ENCODE measurements at regions not wholly inside any gene's neighbourhood (a gene's known extent, or its start where the extent isn't known, plus 50 kb on each side); places are given as distances from the start of the nearest gene placed in this dataset.

DNA sequence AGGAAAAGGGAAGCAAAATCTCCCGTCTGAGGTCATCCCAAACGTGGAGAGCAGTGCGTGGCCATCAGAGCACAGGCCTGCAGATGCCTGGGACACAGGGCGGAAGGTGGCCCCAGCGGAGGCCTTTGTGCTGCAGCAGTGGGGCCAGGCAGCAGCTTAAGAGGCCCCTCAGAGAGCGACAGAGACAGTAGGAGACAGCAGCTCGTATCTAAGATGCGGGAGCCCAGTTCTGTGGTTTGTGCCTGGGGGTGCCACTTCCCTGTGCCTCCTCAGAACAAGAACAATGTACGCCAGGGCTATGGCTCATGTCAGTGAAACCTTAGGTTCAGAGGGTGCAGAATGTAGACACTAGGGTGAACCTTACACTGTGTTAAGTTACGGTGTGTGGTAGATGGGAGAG, 316.6 kb upstream of the AKR1E2 start:
- Histone ChIP-seq H3K4me3 (ENCODE audit: low read length) (no peak overlapping the region), H3K4me1 (ENCODE audit: control insufficient read depth, insufficient read depth, low read length) (no peaks in the 10 kb centered on the region), H3K36me3 (ENCODE audit: control insufficient read depth, insufficient read depth, low read length) (no peaks in the 10 kb centered on the region), H3K27me3 (ENCODE audit: control insufficient read depth, insufficient read depth, low read length) (no peaks in the 10 kb centered on the region), H3K9ac (ENCODE audit: low read length) (no peak overlapping the region), H3K9me3 (ENCODE audit: control insufficient read depth, low read length) (no peaks in the 10 kb centered on the region)

GRCh38 chr10:4506095-4506494, 319.9 kb upstream of the AKR1E2 start:
- H3K4me1 ChIP-seq (ENCODE audit: control insufficient read depth, insufficient read depth, low read length), result no peaks in the 10 kb centered on the region
- H3K9ac ChIP-seq (ENCODE audit: low read length), result no peak overlapping the region
- no peaks in the 10 kb centered on the region for H3K27me3 ChIP-seq (ENCODE audit: control insufficient read depth, insufficient read depth, low read length)

GRCh38 chr10:4504550-4504949, 321.5 kb upstream of the AKR1E2 start:
- H3K27me3 ChIP-seq (ENCODE audit: control insufficient read depth, insufficient read depth, low read length), result no peaks in the 10 kb centered on the region
- H3K9me3 ChIP-seq (ENCODE audit: control insufficient read depth, low read length), result no peaks in the 10 kb centered on the region
- H3K4me3 ChIP-seq (ENCODE audit: low read length), result no peak overlapping the region
- no peaks in the 10 kb centered on the region for H3K4me1 ChIP-seq (ENCODE audit: control insufficient read depth, insufficient read depth, low read length)
- H3K36me3 ChIP-seq (ENCODE audit: control insufficient read depth, insufficient read depth, low read length), result no peaks in the 10 kb centered on the region
- H3K9ac ChIP-seq (ENCODE audit: low read length), result no peak overlapping the region

More at GRCh38 chr10:4506095-4506494, 319.9 kb upstream of the AKR1E2 start:
- Histone ChIP-seq H3K4me3 (ENCODE audit: low read length) (no peak overlapping the region), H3K9me3 (ENCODE audit: control insufficient read depth, low read length) (no peaks in the 10 kb centered on the region), H3K36me3 (ENCODE audit: control insufficient read depth, insufficient read depth, low read length) (no peaks in the 10 kb centered on the region)

- Histone ChIP-seq H3K9me3 (ENCODE audit: control insufficient read depth, low read length) (no peaks in the 10 kb centered on the region), H3K4me1 (ENCODE audit: control insufficient read depth, insufficient read depth, low read length) (no peaks in the 10 kb centered on the region), H3K4me3 (ENCODE audit: low read length) (no peak overlapping the region), H3K27me3 (ENCODE audit: control insufficient read depth, insufficient read depth, low read length) (no peaks in the 10 kb centered on the region), H3K36me3 (ENCODE audit: control insufficient read depth, insufficient read depth, low read length) (no peaks in the 10 kb centered on the region), H3K9ac (ENCODE audit: low read length) (no peak overlapping the region)
These were observed 322.9 kb upstream of the AKR1E2 start for GRCh38 chr10:4503076-4503475.

DNA sequence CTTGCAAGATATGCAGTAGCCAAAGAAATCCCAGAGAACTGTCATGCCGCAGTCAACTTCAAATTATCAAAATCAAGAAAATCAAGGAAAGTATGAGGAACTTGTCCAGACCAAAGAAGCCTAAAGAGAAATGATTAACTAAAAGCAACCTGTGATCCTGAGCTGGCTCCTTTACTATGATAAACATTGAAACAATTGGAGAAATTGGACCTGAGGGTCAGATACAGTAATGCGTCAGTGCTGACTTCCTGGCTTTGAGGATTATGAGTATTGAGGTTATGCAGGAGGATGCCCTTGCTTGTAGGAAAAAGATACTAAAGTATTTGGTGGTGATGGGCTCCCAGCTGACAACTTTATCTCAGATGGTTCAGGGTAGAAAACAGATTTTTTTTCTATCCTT, 324.7 kb upstream of the AKR1E2 start:
- Histone ChIP-seq H3K4me3 (ENCODE audit: low read length) (no peak overlapping the region), H3K9ac (ENCODE audit: low read length) (no peak overlapping the region), H3K4me1 (ENCODE audit: control insufficient read depth, insufficient read depth, low read length) (no peaks in the 10 kb centered on the region), H3K27me3 (ENCODE audit: control insufficient read depth, insufficient read depth, low read length) (no peaks in the 10 kb centered on the region), H3K9me3 (ENCODE audit: control insufficient read depth, low read length) (no peaks in the 10 kb centered on the region), H3K36me3 (ENCODE audit: control insufficient read depth, insufficient read depth, low read length) (no peaks in the 10 kb centered on the region)

DNA sequence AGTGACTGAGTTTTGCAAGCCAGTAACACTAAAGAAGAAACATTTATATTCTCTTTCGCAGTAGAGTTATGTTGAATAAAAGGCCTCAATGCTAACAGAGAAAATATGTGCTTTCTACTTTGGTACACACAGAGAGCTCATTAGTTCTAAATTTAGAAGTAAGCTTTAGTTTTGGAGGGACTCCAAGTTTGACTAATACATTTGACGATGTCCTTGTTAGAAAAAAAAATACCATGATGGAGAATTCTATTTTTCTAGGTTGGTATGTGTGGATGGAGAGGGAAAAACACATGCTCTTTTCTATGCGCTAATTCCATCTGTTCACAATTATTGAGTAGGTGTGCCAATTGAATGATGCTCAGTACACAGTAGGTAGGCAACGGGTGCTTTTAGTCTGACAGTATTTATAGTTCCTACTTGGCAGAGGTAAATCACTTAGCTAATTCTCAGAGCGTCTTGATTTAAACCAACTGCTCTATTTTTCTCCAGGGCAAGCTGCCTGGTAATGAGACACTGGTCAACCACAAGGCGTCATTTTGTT, 327.2 kb upstream of the AKR1E2 start:
- no peak overlapping the region for H3K4me3 ChIP-seq (ENCODE audit: low read length)
- no peaks in the 10 kb centered on the region for H3K36me3 ChIP-seq (ENCODE audit: control insufficient read depth, insufficient read depth, low read length)
- H3K27me3 ChIP-seq (ENCODE audit: control insufficient read depth, insufficient read depth, low read length), result no peaks in the 10 kb centered on the region
- no peaks in the 10 kb centered on the region for H3K9me3 ChIP-seq (ENCODE audit: control insufficient read depth, low read length)
- no peak overlapping the region for H3K9ac ChIP-seq (ENCODE audit: low read length)
- H3K4me1 ChIP-seq (ENCODE audit: control insufficient read depth, insufficient read depth, low read length), result no peaks in the 10 kb centered on the region

DNA sequence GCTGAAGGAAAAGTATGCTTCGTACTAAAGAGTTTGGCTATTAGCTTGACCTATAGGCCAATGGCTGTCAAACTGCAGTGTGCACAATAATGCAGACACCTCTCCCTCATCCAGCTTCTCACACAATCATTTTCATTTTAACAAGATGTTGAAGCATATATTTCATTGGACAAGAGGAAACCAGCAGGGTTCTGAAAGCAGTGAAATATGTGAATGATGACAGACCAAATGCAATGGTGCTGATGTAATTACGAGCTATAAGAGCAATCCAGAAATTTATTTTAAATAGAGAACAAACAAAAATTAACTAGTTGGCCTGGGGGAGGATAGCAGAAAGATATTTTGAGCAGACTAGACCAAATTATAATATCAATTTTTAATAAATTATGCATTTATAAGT, 331.5 kb upstream of the AKR1E2 start:
- H3K9ac ChIP-seq (ENCODE audit: low read length), result no peak overlapping the region
- H3K4me1 ChIP-seq (ENCODE audit: control insufficient read depth, insufficient read depth, low read length), result no peaks in the 10 kb centered on the region
- H3K9me3 ChIP-seq (ENCODE audit: control insufficient read depth, low read length), result no peaks in the 10 kb centered on the region
- no peaks in the 10 kb centered on the region for H3K27me3 ChIP-seq (ENCODE audit: control insufficient read depth, insufficient read depth, low read length)
- H3K36me3 ChIP-seq (ENCODE audit: control insufficient read depth, insufficient read depth, low read length), result no peaks in the 10 kb centered on the region
- no peak overlapping the region for H3K4me3 ChIP-seq (ENCODE audit: low read length)

DNA sequence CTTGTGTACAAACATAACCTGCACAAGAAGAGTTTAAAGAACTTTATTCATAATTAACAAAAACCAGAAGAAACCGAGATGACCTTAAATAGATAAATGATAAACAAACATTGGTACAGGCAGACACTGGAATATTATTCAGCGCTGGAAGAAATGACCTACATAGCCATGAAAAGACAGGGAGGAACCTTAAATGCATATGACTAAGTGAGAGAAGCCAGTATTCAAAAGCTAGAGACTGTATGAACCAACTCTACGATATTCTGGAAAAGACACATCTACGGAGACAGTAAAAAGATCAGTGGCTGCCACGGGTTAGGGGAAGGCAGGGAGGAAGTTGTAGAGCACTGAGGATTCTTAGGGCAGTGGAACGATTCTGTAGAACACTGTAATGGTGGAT, 333.8 kb upstream of the AKR1E2 start:
- Histone ChIP-seq H3K36me3 (ENCODE audit: control insufficient read depth, insufficient read depth, low read length) (no peaks in the 10 kb centered on the region), H3K27me3 (ENCODE audit: control insufficient read depth, insufficient read depth, low read length) (no peaks in the 10 kb centered on the region), H3K9ac (ENCODE audit: low read length) (no peak overlapping the region), H3K4me3 (ENCODE audit: low read length) (no peak overlapping the region), H3K9me3 (ENCODE audit: control insufficient read depth, low read length) (no peaks in the 10 kb centered on the region), H3K4me1 (ENCODE audit: control insufficient read depth, insufficient read depth, low read length) (no peaks in the 10 kb centered on the region)

- no peak overlapping the region for H3K9ac ChIP-seq (ENCODE audit: low read length)
- H3K9me3 ChIP-seq (ENCODE audit: control insufficient read depth, low read length), result no peaks in the 10 kb centered on the region
- H3K4me3 ChIP-seq (ENCODE audit: low read length), result no peak overlapping the region
- no peaks in the 10 kb centered on the region for H3K36me3 ChIP-seq (ENCODE audit: control insufficient read depth, insufficient read depth, low read length)
- H3K4me1 ChIP-seq (ENCODE audit: control insufficient read depth, insufficient read depth, low read length), result no peaks in the 10 kb centered on the region
- no peaks in the 10 kb centered on the region for H3K27me3 ChIP-seq (ENCODE audit: control insufficient read depth, insufficient read depth, low read length)
These were observed 337.1 kb upstream of the AKR1E2 start for GRCh38 chr10:4488904-4489303.

DNA sequence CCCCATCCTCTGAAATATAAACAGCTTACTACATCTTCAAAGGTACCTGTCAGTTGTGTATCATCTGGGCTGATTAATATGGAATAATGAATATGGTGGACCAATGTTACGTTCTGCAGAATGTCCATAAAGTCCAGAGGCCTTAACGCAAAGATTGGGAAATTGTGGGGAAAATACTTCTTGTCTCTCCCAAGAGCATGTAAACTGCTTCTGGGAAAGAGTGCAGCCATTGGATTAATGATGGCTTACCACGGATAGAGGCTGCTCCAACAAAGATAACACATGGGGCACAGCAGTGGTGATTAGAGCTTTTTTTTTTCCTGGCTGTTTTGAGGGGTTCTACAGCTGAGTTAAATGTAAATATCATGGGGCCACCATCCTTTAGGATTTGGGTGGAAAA, 340.4 kb upstream of the AKR1E2 start:
- Histone ChIP-seq H3K9ac (ENCODE audit: low read length) (no peak overlapping the region), H3K36me3 (ENCODE audit: control insufficient read depth, insufficient read depth, low read length) (no peaks in the 10 kb centered on the region), H3K4me1 (ENCODE audit: control insufficient read depth, insufficient read depth, low read length) (no peaks in the 10 kb centered on the region), H3K9me3 (ENCODE audit: control insufficient read depth, low read length) (no peaks in the 10 kb centered on the region), H3K4me3 (ENCODE audit: low read length) (no peak overlapping the region), H3K27me3 (ENCODE audit: control insufficient read depth, insufficient read depth, low read length) (no peaks in the 10 kb centered on the region)

- H3K4me1 ChIP-seq (ENCODE audit: control insufficient read depth, insufficient read depth, low read length), result no peaks in the 10 kb centered on the region
- no peak overlapping the region for H3K9ac ChIP-seq (ENCODE audit: low read length)
- no peaks in the 10 kb centered on the region for H3K36me3 ChIP-seq (ENCODE audit: control insufficient read depth, insufficient read depth, low read length)
- no peaks in the 10 kb centered on the region for H3K27me3 ChIP-seq (ENCODE audit: control insufficient read depth, insufficient read depth, low read length)
- H3K9me3 ChIP-seq (ENCODE audit: control insufficient read depth, low read length), result no peaks in the 10 kb centered on the region
- H3K4me3 ChIP-seq (ENCODE audit: low read length), result no peak overlapping the region
These were observed 342.2 kb upstream of the AKR1E2 start for GRCh38 chr10:4483811-4484210.

DNA sequence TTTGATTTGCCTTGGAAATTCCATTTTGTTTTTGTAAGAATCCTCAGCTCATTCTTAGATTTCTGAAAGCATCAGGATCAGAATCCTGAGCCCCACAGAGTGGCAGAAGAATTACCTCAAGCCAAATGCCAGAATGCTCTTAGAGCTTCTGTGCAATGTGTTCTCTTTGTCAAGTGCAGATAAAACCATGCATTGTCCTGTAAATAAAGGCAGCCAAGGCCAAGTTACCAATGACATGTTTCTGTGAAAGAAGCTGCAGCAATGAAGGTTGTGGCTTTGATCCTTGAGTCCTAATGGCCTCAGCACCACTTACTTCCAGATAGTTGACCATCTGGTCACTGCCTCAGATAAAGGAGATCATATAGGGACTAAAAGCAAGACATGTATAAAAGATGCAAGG, 343.3 kb upstream of the AKR1E2 start:
- no peaks in the 10 kb centered on the region for H3K36me3 ChIP-seq (ENCODE audit: control insufficient read depth, insufficient read depth, low read length)
- no peaks in the 10 kb centered on the region for H3K27me3 ChIP-seq (ENCODE audit: control insufficient read depth, insufficient read depth, low read length)
- H3K9ac ChIP-seq (ENCODE audit: low read length), result no peak overlapping the region
- no peak overlapping the region for H3K4me3 ChIP-seq (ENCODE audit: low read length)
- no peaks in the 10 kb centered on the region for H3K4me1 ChIP-seq (ENCODE audit: control insufficient read depth, insufficient read depth, low read length)
- no peaks in the 10 kb centered on the region for H3K9me3 ChIP-seq (ENCODE audit: control insufficient read depth, low read length)

- Histone ChIP-seq H3K9me3 (ENCODE audit: control insufficient read depth, low read length) (no peaks in the 10 kb centered on the region), H3K4me3 (ENCODE audit: low read length) (no peak overlapping the region), H3K27me3 (ENCODE audit: control insufficient read depth, insufficient read depth, low read length) (no peaks in the 10 kb centered on the region), H3K4me1 (ENCODE audit: control insufficient read depth, insufficient read depth, low read length) (no peaks in the 10 kb centered on the region), H3K36me3 (ENCODE audit: control insufficient read depth, insufficient read depth, low read length) (no peaks in the 10 kb centered on the region), H3K9ac (ENCODE audit: low read length) (no peak overlapping the region)
These were observed 344.8 kb upstream of the AKR1E2 start for GRCh38 chr10:4481192-4481591.
